ENCODE measurements at regions not wholly inside any gene's neighbourhood (a gene's known extent, or its start where the extent isn't known, plus 50 kb on each side); places are given as distances from the start of the nearest gene placed in this dataset.

DNA sequence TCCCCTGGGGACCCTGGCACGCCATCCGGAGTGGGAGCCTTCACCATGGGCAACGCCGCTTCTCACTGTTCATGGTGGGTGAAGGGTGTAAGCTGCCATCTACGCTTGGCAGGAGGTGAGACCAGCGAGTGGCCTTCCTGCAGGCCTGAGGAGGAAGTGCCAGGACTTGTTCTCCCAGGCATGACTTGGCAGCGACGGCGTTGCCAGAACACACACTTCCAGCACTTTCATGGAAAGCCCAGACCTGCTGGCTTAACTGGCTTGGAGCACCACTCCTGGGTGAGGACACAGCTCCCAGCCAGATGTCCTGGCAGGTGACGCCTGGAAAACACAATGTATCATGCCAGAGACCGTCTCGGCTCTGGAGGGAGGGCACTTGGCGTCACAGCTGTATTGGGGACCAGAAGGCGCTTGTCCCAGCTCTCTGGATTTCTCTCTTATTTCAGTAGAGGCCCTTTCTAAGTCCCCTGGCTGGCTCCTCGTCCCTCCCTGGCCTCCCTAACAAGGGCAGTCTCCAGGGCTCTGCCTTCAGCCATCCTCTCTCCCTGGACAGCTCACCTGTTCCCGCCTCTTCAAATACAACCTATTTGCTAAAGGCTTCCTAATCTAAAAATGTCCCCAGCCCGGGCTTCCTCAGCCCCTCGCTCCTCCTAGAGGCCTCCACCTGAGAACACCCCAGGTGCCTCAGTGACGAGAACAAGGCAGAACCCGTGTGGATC, 188.3 kb downstream of the OLFM1 start:
- H3K9me3 ChIP-seq, result no peaks in the 10 kb centered on the region
- peak; percentile 81 for DNase-seq
- H3K27ac ChIP-seq, result no peak overlapping the region
- H3K4me1 ChIP-seq, result no peaks in the 10 kb centered on the region
- ATAC-seq, result peak; percentile 53
- peaks cover 5% of the 10 kb centered on the region for H3K27me3 ChIP-seq
- no peak overlapping the region for H3K4me3 ChIP-seq
- intact Hi-C loops (cut with DNase I), result no loop called here
- TF ChIP-seq, protein P1, sequence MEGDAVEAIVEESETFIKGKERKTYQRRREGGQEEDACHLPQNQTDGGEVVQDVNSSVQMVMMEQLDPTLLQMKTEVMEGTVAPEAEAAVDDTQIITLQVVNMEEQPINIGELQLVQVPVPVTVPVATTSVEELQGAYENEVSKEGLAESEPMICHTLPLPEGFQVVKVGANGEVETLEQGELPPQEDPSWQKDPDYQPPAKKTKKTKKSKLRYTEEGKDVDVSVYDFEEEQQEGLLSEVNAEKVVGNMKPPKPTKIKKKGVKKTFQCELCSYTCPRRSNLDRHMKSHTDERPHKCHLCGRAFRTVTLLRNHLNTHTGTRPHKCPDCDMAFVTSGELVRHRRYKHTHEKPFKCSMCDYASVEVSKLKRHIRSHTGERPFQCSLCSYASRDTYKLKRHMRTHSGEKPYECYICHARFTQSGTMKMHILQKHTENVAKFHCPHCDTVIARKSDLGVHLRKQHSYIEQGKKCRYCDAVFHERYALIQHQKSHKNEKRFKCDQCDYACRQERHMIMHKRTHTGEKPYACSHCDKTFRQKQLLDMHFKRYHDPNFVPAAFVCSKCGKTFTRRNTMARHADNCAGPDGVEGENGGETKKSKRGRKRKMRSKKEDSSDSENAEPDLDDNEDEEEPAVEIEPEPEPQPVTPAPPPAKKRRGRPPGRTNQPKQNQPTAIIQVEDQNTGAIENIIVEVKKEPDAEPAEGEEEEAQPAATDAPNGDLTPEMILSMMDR (IDR thresholded peaks at IDR 0.05), result no peak
- no peaks in the 10 kb centered on the region for H3K36me3 ChIP-seq

- H3K4me1 ChIP-seq, result peaks cover 5% of the 10 kb centered on the region
- H3K27ac ChIP-seq, result no peak overlapping the region
- no peak overlapping the region for H3K4me3 ChIP-seq
- TF ChIP-seq, protein P1 (IDR thresholded peaks at IDR 0.05), result no peak
- H3K9me3 ChIP-seq, result no peaks in the 10 kb centered on the region
- no peak for DNase-seq
- peaks cover 5% of the 10 kb centered on the region for H3K27me3 ChIP-seq
- ATAC-seq, result no peak
- no peaks in the 10 kb centered on the region for H3K36me3 ChIP-seq
- intact Hi-C loops (cut with DNase I), result no loop called here
Measured at GRCh38 chr9:135277219-135278201, 190.0 kb downstream of the OLFM1 start.

DNA sequence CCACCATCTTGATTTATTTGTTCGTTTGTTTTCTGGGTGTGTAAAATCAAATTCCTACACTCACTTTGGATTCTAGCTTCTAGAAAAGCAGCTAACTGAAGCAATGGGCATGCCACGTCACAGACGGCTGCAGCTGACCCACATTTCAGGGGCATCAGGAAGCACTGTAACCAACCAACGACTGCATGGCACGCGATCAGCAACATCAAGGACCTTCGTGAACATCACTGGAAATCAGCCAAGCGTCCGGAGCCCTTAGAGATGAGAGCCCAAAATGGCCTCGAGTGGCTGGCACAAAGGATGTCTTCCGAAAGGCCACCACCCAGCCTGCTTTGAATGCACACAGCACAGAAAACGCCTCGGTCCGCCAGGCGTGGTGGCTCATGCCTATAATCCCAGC, 191.1 kb downstream of the OLFM1 start:
- H3K36me3 ChIP-seq, result no peaks in the 10 kb centered on the region
- ATAC-seq, result no peak
- peaks cover 5% of the 10 kb centered on the region for H3K4me1 ChIP-seq
- DNase-seq, result no peak
- no peaks in the 10 kb centered on the region for H3K9me3 ChIP-seq
- intact Hi-C loops (cut with DNase I), result no loop called here
- no peak overlapping the region for H3K4me3 ChIP-seq
- TF ChIP-seq, protein P1 (IDR thresholded peaks at IDR 0.05), result no peak
- no peak overlapping the region for H3K27ac ChIP-seq
- no peaks in the 10 kb centered on the region for H3K27me3 ChIP-seq

GRCh38 chr9:135279385-135279784, 191.9 kb downstream of the OLFM1 start:
- intact Hi-C loops (cut with DNase I), result no loop called here
- H3K36me3 ChIP-seq, result no peaks in the 10 kb centered on the region
- TF ChIP-seq, protein P1 (IDR thresholded peaks at IDR 0.05), result no peak
- H3K27me3 ChIP-seq, result no peaks in the 10 kb centered on the region
- H3K4me3 ChIP-seq, result no peak overlapping the region
- no peak for DNase-seq
- ATAC-seq, result no peak
- H3K27ac ChIP-seq, result no peak overlapping the region
- peaks cover 5% of the 10 kb centered on the region for H3K4me1 ChIP-seq
- H3K9me3 ChIP-seq, result no peaks in the 10 kb centered on the region

GRCh38 chr9:135279834-135280393, 192.4 kb downstream of the OLFM1 start:
- Histone ChIP-seq H3K4me1 (peaks cover 5% of the 10 kb centered on the region), H3K9me3 (no peaks in the 10 kb centered on the region), H3K36me3 (no peaks in the 10 kb centered on the region), H3K4me3 (no peak overlapping the region), H3K27ac (no peak overlapping the region), H3K27me3 (no peaks in the 10 kb centered on the region)
- TF ChIP-seq, protein P1 (IDR thresholded peaks at IDR 0.05), result no peak
- intact Hi-C loops (cut with DNase I), result no loop called here
- DNase-seq (no peak), ATAC-seq (no peak)
